Endothelial cell of umbilical vein (primary cell): ENCODE measurements at regions not wholly inside any gene's neighbourhood (a gene's known extent, or its start where the extent isn't known, plus 50 kb on each side); places are given as distances from the start of the nearest gene placed in this dataset.
"Not testable (repeated sequence)": the region's sequence is repeated elsewhere in the genome, so short reads cannot be mapped to it uniquely, and the experiment has no call there.

Source experiments
- BruUV-seq: library from RNA; stranded (reverse); fragments of 400-500 nt; replicated peaks from 2 replicates; lab custom pipeline; 2021; lab: Mats Ljungman, UMichigan
- CTCF ChIA-PET: fragments of 300-600, 350-600 bp; sonication (Branson Sonifier 250); formaldehyde crosslinking; loops from one replicate; lab custom pipeline; 2021; ENCODE audit warnings: antibody characterized with exemption, inconsistent platforms; lab: Charles Lee
- POLR2A ChIA-PET: fragments of 300-600, 350-600 bp; sonication (Branson Sonifier 250); formaldehyde crosslinking; loops from one replicate; lab custom pipeline; 2021; ENCODE audit warnings: antibody characterized with exemption, inconsistent platforms; lab: Charles Lee
- DNase-seq: peaks from one replicate; pipeline ENCODE4 v3.0.0-alpha.2; 2011; ENCODE audit warnings: low read depth, low spot score
- FAIRE-seq: peaks from 2 replicates; lab custom pipeline; 2011; peaks lifted over from hg19 to GRCh38; lab: Jason Lieb, UNC
- H2AFZ ChIP-seq: 2 replicates; pipeline ENCODE4 v1.6.0; 2012; ENCODE audit warnings: low read depth, low read length, control low read depth, inconsistent platforms
- H3K27ac ChIP-seq: 2 replicates; pipeline ENCODE4 v1.5.1; 2011; ENCODE audit warnings: low read depth, mild to moderate bottlenecking, control low read depth, low read length, moderate library complexity; ENCODE audit not compliant: insufficient read depth
- H3K27me3 ChIP-seq, 2 experiments: 2 replicates each; pipeline versions ENCODE4 v1.6.0 to v1.6.1; 2011; ENCODE audit warnings: low read length in 2 of 2, mixed read lengths in 1 of 2; ENCODE audit not compliant: control insufficient read depth in 2 of 2, insufficient read depth in 2 of 2
- H3K36me3 ChIP-seq, 2 experiments: 2 replicates in 1 of 2; 3 replicates in 1 of 2; pipeline ENCODE4 v1.5.1; 2011; ENCODE audit warnings: low read length in 2 of 2, mild to moderate bottlenecking in 1 of 2, moderate library complexity in 1 of 2; ENCODE audit not compliant: control insufficient read depth in 2 of 2, insufficient read depth in 2 of 2; ENCODE audit errors: extremely low read depth in 1 of 2
- H3K4me1 ChIP-seq: 3 replicates; pipeline ENCODE4 v1.5.1; 2011; ENCODE audit warnings: mild to moderate bottlenecking, low read length; ENCODE audit not compliant: control insufficient read depth, insufficient read depth; ENCODE audit errors: extremely low read depth
- H3K4me2 ChIP-seq: 2 replicates; pipeline ENCODE4 v1.6.1; 2011; ENCODE audit warnings: low read length, control low read depth, mixed read lengths; ENCODE audit not compliant: insufficient read depth
- H3K4me3 ChIP-seq, 3 experiments: fragments of 200-600 bp in 1 of 3; sonication (generic), shearing (Covaris generic) in 1 of 3; replicated peaks in 1 of 3; 2 replicates each; pipeline ENCODE4 v1.5.1; 2011 to 2016; ENCODE audit warnings: control low read depth in 3 of 3, low read length in 3 of 3, mild to moderate bottlenecking in 2 of 3, inconsistent platforms in 1 of 3, low read depth in 1 of 3, moderate library complexity in 1 of 3; ENCODE audit not compliant: insufficient read depth in 1 of 3
- H3K79me2 ChIP-seq: 2 replicates; pipeline ENCODE4 v1.6.0; 2012; ENCODE audit warnings: low read length, inconsistent platforms; ENCODE audit not compliant: control insufficient read depth, insufficient read depth
- H3K9ac ChIP-seq: replicated peaks from 2 replicates; pipeline ENCODE3; 2011; ENCODE audit warnings: low read length, control low read depth; ENCODE audit not compliant: insufficient read depth; ENCODE audit errors: extremely low read depth
- H3K9me1 ChIP-seq: replicated peaks from 3 replicates; pipeline ENCODE4 v1.6.0; 2011; ENCODE audit warnings: mild to moderate bottlenecking, low read length; ENCODE audit not compliant: control insufficient read depth, insufficient read depth; ENCODE audit errors: extremely low read depth
- H3K9me3 ChIP-seq: replicated peaks from 2 replicates; pipeline ENCODE4 v1.5.1; 2012; ENCODE audit warnings: low read length, inconsistent platforms; ENCODE audit not compliant: control insufficient read depth, insufficient read depth
- H4K20me1 ChIP-seq: replicated peaks from 2 replicates; pipeline ENCODE3; 2011; ENCODE audit warnings: mild to moderate bottlenecking, low read length; ENCODE audit not compliant: control insufficient read depth, insufficient read depth; ENCODE audit errors: extremely low read depth
- CTCF ChIP-seq, 2 donors: IDR thresholded peaks; 1 replicate in 1 of 2; 2 replicates in 1 of 2; pipeline ENCODE4 v1.5.1; 2011; ENCODE audit warnings: low read length in 2 of 2, mild to moderate bottlenecking in 2 of 2, moderate library complexity in 2 of 2, control low read depth in 1 of 2, inconsistent platforms in 1 of 2, low read depth in 1 of 2; ENCODE audit not compliant: insufficient read depth in 1 of 2; ENCODE audit errors: extremely low read depth in 1 of 2
- EZH2 ChIP-seq: IDR thresholded peaks from 2 replicates; pipeline ENCODE4 v1.6.1; 2012; ENCODE audit warnings: borderline replicate concordance, low read depth, mild to moderate bottlenecking, moderate library complexity, low read length, inconsistent platforms; ENCODE audit not compliant: severe bottlenecking
- FOS ChIP-seq: IDR thresholded peaks from 2 replicates; pipeline ENCODE4 v1.6.1; 2011; ENCODE audit warnings: mild to moderate bottlenecking, low read length, moderate library complexity, borderline replicate concordance; ENCODE audit not compliant: insufficient read depth
- GATA2 ChIP-seq: IDR thresholded peaks from 2 replicates; pipeline ENCODE4 v1.7.0; 2011; ENCODE audit warnings: low read depth, mild to moderate bottlenecking, moderate library complexity, mixed read lengths, low read length; ENCODE audit not compliant: insufficient read length, insufficient read depth
- JUN ChIP-seq: IDR thresholded peaks from 2 replicates; pipeline ENCODE4 v1.6.1; 2011; ENCODE audit warnings: borderline replicate concordance, low read depth; ENCODE audit not compliant: insufficient read length, insufficient read depth
- MAX ChIP-seq: IDR thresholded peaks from 2 replicates; pipeline ENCODE4 v1.6.1; 2011; ENCODE audit not compliant: insufficient read depth, insufficient read length
- MYC ChIP-seq: IDR thresholded peaks from one replicate; pipeline ENCODE4 v1.6.1; 2011; ENCODE audit warnings: mild to moderate bottlenecking, low read depth, low read length
- POLR2A ChIP-seq: IDR thresholded peaks from 2 replicates; pipeline ENCODE4 v1.6.1; 2012; ENCODE audit warnings: low read depth, mild to moderate bottlenecking, control low read depth, low read length
- POLR2AphosphoS5 ChIP-seq: IDR thresholded peaks from 2 replicates; pipeline ENCODE4 v1.6.1; 2012; ENCODE audit warnings: low read depth, mild to moderate bottlenecking, control low read depth, low read length, moderate library complexity; ENCODE audit not compliant: insufficient read depth
- dilution Hi-C: fragments of 300-500 bp; cut with MboI; formaldehyde crosslinking; loops from one replicate; pipeline ENCODE4 v1.15.0; 2019; ENCODE audit warnings: low sequenced_read_pairs; ENCODE audit not compliant: extremely low pct_ligation_motif_present
- intact Hi-C: fragments of 100-400 bp; cut with micrococcal nuclease; formaldehyde crosslinking; loops from one replicate; pipeline ENCODE4 v1.10.0; 2022

GRCh38 chr1:189752461-189752995 is 725.1 kb downstream of the BRINP3 start:
- DNase-seq (no peak), FAIRE-seq (no peak)
- Histone ChIP-seq H3K36me3 (no peaks in the 10 kb centered on the region), H2AFZ (no peak overlapping the region), H3K9me1 (no peaks in the 10 kb centered on the region), H3K4me1 (no peaks in the 10 kb centered on the region), H3K9ac (no peak overlapping the region), H3K27ac (no peak overlapping the region), H4K20me1 (no peaks in the 10 kb centered on the region), H3K9me3 (no peaks in the 10 kb centered on the region), H3K4me2 (no peak overlapping the region), H3K79me2 (no peaks in the 10 kb centered on the region), H3K4me3 (no peak overlapping the region), H3K27me3 (no peaks in the 10 kb centered on the region)
- BruUV-seq = no TSS peak
- no peak for TF ChIP-seq MYC
- TF ChIP-seq POLR2A = no peak
- TF ChIP-seq EZH2 = no peak
- TF ChIP-seq GATA2 = no peak
- TF ChIP-seq FOS = no peak
- no peak for TF ChIP-seq CTCF (IDR thresholded peaks at IDR 0.05; ENCODE audit: extremely low read depth in 1 of 2, insufficient read depth in 1 of 2, low read depth in 1 of 2, low read length in 2 of 2)
- no peak for TF ChIP-seq JUN
- TF ChIP-seq MAX = no peak
- TF ChIP-seq POLR2AphosphoS5 = no peak
- intact Hi-C loops (no loop called here), dilution Hi-C loops (no loop called here)
- ChIA-PET POLR2A (no interaction called here), CTCF (interaction anchor here (1.2 kb wide), 1 partner anchor 10 kb away, joined by 3 read pairs; no protein-coding TSS in a partner anchor)

GRCh38 chr1:189755100-189755499 is 722.6 kb downstream of the BRINP3 start:
- POLR2A ChIA-PET, H3K36me3 ChIP-seq, H4K20me1 ChIP-seq, H3K4me1 ChIP-seq, H3K79me2 ChIP-seq, H3K9me1 ChIP-seq, H3K27ac ChIP-seq, BruUV-seq, H3K9ac ChIP-seq, H3K27me3 ChIP-seq, DNase-seq, intact Hi-C loops, FAIRE-seq, dilution Hi-C loops, H3K9me3 ChIP-seq, H2AFZ ChIP-seq, H3K4me2 ChIP-seq, CTCF ChIA-PET, H3K4me3 ChIP-seq: not testable (repeated sequence)
